ENCODE measurements at regions not wholly inside any gene's neighbourhood (a gene's known extent, or its start where the extent isn't known, plus 50 kb on each side); places are given as distances from the start of the nearest gene placed in this dataset.

DNA sequence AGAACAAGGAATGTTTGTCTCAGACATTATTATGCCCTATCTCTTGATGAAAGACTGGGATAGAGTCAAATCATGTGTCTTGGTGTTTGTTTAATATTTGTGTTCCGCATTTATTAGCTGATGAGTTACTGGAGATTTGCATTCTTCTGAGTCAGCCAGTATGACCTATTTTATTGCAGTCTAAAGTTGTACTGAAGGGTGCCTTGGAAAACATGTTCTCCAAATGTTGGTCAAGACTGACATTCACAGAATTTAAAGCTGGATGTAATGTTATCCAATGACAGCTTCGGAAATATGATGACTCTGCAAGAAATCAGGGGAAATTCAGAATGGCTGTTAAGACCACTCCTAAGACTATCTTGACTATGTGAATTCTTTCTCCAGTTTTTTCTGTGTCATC, 134.0 kb downstream of the KCNRG start:
- TF ChIP-seq, protein P1, sequence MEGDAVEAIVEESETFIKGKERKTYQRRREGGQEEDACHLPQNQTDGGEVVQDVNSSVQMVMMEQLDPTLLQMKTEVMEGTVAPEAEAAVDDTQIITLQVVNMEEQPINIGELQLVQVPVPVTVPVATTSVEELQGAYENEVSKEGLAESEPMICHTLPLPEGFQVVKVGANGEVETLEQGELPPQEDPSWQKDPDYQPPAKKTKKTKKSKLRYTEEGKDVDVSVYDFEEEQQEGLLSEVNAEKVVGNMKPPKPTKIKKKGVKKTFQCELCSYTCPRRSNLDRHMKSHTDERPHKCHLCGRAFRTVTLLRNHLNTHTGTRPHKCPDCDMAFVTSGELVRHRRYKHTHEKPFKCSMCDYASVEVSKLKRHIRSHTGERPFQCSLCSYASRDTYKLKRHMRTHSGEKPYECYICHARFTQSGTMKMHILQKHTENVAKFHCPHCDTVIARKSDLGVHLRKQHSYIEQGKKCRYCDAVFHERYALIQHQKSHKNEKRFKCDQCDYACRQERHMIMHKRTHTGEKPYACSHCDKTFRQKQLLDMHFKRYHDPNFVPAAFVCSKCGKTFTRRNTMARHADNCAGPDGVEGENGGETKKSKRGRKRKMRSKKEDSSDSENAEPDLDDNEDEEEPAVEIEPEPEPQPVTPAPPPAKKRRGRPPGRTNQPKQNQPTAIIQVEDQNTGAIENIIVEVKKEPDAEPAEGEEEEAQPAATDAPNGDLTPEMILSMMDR (IDR thresholded peaks at IDR 0.05) = no peak
- TF ChIP-seq POLR2A (IDR thresholded peaks at IDR 0.05) = no peak

Measured in ovary (tissue), 3 donors.